Keratinocyte (primary cell): ENCODE measurements at regions not wholly inside any gene's neighbourhood (a gene's known extent, or its start where the extent isn't known, plus 50 kb on each side); places are given as distances from the start of the nearest gene placed in this dataset.

ENCODE experiments used
- DNase-seq: peaks from one replicate; pipeline ENCODE4 v3.0.0-alpha.2; 2011; ENCODE audit warnings: low read depth, missing footprints, low spot score
- FAIRE-seq: peaks from 2 replicates; lab custom pipeline; 2011; peaks lifted over from hg19 to GRCh38; lab: Jason Lieb, UNC
- H2AFZ ChIP-seq: 2 replicates; pipeline ENCODE4 v1.6.0; 2012; ENCODE audit warnings: low read length, control low read depth, inconsistent platforms; ENCODE audit not compliant: control insufficient read depth
- H3K27ac ChIP-seq: 2 replicates; pipeline ENCODE4 v1.5.1; 2011; ENCODE audit warnings: low read length; ENCODE audit not compliant: control insufficient read depth, insufficient read depth
- H3K27me3 ChIP-seq: 3 replicates; pipeline ENCODE4 v1.6.0; 2011; ENCODE audit warnings: low read length; ENCODE audit not compliant: control insufficient read depth, insufficient read depth; ENCODE audit errors: extremely low read depth
- H3K36me3 ChIP-seq, 2 experiments: 2 replicates in 1 of 2; 3 replicates in 1 of 2; pipeline ENCODE4 v1.5.1; 2011; ENCODE audit warnings: low read length in 2 of 2, mild to moderate bottlenecking in 1 of 2; ENCODE audit not compliant: control insufficient read depth in 2 of 2, insufficient read depth in 2 of 2; ENCODE audit errors: extremely low read depth in 1 of 2
- H3K4me1 ChIP-seq: 3 replicates; pipeline ENCODE4 v1.5.1; 2011; ENCODE audit warnings: low read length; ENCODE audit not compliant: control insufficient read depth, insufficient read depth; ENCODE audit errors: extremely low read depth
- H3K4me2 ChIP-seq: 3 replicates; pipeline ENCODE4 v1.6.0; 2011; ENCODE audit warnings: low read depth, low read length; ENCODE audit not compliant: control insufficient read depth, insufficient read depth; ENCODE audit errors: extremely low read depth
- H3K4me3 ChIP-seq, 3 experiments: fragments of 200-600 bp in 1 of 3; sonication (generic) in 1 of 3; 2 replicates in 2 of 3; 3 replicates in 1 of 3; pipeline ENCODE4 v1.5.1; 2011 to 2016; ENCODE audit warnings: low read length in 3 of 3, mild to moderate bottlenecking in 3 of 3, control low read depth in 2 of 3, inconsistent platforms in 1 of 3, low read depth in 1 of 3, mixed read lengths in 1 of 3, mixed run types in 1 of 3, moderate library complexity in 1 of 3; ENCODE audit not compliant: control insufficient read depth in 2 of 3, insufficient read depth in 2 of 3; ENCODE audit errors: extremely low read depth in 1 of 3
- H3K79me2 ChIP-seq: 2 replicates; pipeline ENCODE4 v1.6.0; 2012; ENCODE audit warnings: low read length; ENCODE audit not compliant: control insufficient read depth, insufficient read depth
- H3K9ac ChIP-seq: 3 replicates; pipeline ENCODE4 v1.6.0; 2011; ENCODE audit warnings: low read length; ENCODE audit not compliant: control insufficient read depth, insufficient read depth; ENCODE audit errors: extremely low read depth
- H3K9me1 ChIP-seq: 3 replicates; pipeline ENCODE4 v1.6.0; 2011; ENCODE audit warnings: low read length; ENCODE audit not compliant: control insufficient read depth, insufficient read depth; ENCODE audit errors: extremely low read depth
- H3K9me3 ChIP-seq: 2 replicates; pipeline ENCODE4 v1.5.1; 2012; ENCODE audit warnings: low read depth, low read length; ENCODE audit not compliant: control insufficient read depth
- H4K20me1 ChIP-seq: 3 replicates; pipeline ENCODE4 v1.6.0; 2011; ENCODE audit warnings: low read length; ENCODE audit not compliant: control insufficient read depth, insufficient read depth; ENCODE audit errors: extremely low read depth
- EZH2 ChIP-seq: IDR thresholded peaks from one replicate; pipeline ENCODE4 v1.6.1; 2012; ENCODE audit warnings: inconsistent platforms, mild to moderate bottlenecking, low read length, moderate library complexity
- dilution Hi-C: fragments of 300-500 bp; cut with MboI; formaldehyde crosslinking; loops from one replicate; pipeline ENCODE4 v1.7.0; 2020; ENCODE audit warnings: low sequenced_read_pairs; ENCODE audit not compliant: extremely low pct_ligation_motif_present
- TF ChIP-seq, protein P1 (sequence below), 3 experiments: IDR thresholded peaks in 1 of 3; conservative IDR thresholded peaks in 1 of 3; optimal IDR thresholded peaks in 1 of 3; 2 replicates in 2 of 3; 3 replicates in 1 of 3; pipeline versions ENCODE3 to v1.5.1; 2011; ENCODE audit warnings: low read length in 3 of 3, mild to moderate bottlenecking in 3 of 3, moderate library complexity in 2 of 3, control low read depth in 1 of 3, inconsistent platforms in 1 of 3; ENCODE audit not compliant: insufficient read depth in 2 of 3; ENCODE audit errors: extremely low read depth in 1 of 3

DNA sequence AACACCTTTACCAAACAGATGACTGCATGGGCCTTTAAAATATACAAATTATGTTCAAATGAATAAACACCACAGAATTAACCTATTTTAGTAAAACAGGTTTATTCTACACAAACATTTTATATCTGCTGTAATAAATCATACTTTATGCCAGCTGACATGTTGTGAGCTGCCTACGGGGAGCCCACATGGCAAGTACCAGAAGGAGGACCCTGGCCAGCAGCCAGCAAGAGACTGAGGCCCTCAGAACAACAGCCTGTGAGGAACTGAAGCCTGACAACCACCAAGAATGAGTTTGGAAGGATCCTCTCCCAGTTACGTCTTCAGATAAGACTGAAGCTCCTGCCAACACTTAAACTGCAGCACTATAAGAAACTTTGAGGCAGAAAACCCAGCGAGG is 377.0 kb downstream of the PDGFC start:
- TF ChIP-seq EZH2 = no peak
- TF ChIP-seq, protein P1, sequence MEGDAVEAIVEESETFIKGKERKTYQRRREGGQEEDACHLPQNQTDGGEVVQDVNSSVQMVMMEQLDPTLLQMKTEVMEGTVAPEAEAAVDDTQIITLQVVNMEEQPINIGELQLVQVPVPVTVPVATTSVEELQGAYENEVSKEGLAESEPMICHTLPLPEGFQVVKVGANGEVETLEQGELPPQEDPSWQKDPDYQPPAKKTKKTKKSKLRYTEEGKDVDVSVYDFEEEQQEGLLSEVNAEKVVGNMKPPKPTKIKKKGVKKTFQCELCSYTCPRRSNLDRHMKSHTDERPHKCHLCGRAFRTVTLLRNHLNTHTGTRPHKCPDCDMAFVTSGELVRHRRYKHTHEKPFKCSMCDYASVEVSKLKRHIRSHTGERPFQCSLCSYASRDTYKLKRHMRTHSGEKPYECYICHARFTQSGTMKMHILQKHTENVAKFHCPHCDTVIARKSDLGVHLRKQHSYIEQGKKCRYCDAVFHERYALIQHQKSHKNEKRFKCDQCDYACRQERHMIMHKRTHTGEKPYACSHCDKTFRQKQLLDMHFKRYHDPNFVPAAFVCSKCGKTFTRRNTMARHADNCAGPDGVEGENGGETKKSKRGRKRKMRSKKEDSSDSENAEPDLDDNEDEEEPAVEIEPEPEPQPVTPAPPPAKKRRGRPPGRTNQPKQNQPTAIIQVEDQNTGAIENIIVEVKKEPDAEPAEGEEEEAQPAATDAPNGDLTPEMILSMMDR (optimal IDR thresholded peaks at IDR 0.05 in 1 of 3, IDR thresholded peaks at IDR 0.05 in 1 of 3, conservative IDR thresholded peaks at IDR 0.05 in 1 of 3; ENCODE audit: extremely low read depth in 1 of 3, insufficient read depth in 2 of 3, low read length in 3 of 3) = no peak
- dilution Hi-C loops = no loop called here
- H4K20me1 ChIP-seq = no peaks in the 10 kb centered on the region
- FAIRE-seq (no peak), DNase-seq (no peak)
- H3K36me3 ChIP-seq = no peaks in the 10 kb centered on the region
- no peak overlapping the region for H3K4me3 ChIP-seq
- H3K4me2 ChIP-seq = peak overlapping the region; percentile 30
- no peaks in the 10 kb centered on the region for H3K79me2 ChIP-seq
- H3K4me1 ChIP-seq = peaks cover 8% of the 10 kb centered on the region
- H3K27me3 ChIP-seq = no peaks in the 10 kb centered on the region
- H3K9ac ChIP-seq = no peak overlapping the region
- peak overlapping the region; percentile 8 for H2AFZ ChIP-seq
- no peaks in the 10 kb centered on the region for H3K9me3 ChIP-seq
- H3K9me1 ChIP-seq = no peaks in the 10 kb centered on the region
- no peak overlapping the region for H3K27ac ChIP-seq

DNA sequence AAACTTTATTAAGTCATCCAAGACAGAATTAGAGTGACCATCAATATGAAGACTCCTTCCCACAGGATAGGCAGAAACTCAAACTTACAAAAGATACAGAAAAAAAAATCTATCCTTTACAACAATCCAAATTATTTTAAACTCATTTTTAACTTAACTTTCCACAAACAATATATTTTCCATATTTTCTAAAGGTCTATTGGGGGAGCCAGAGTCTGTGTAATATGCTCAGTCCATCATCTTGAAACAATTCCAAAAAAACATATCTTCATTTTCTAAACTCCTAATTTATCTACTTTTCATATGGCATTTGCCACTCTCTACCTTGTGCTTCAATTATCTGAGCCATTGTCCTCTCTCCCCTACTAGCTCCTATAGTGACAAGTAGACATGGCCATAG is 378.1 kb downstream of the PDGFC start:
- peaks cover 8% of the 10 kb centered on the region for H3K4me1 ChIP-seq
- no peak overlapping the region for H3K4me3 ChIP-seq
- no peak for FAIRE-seq
- H2AFZ ChIP-seq = no peak overlapping the region
- TF ChIP-seq EZH2 = no peak
- TF ChIP-seq, protein P1 (optimal IDR thresholded peaks at IDR 0.05 in 1 of 3, IDR thresholded peaks at IDR 0.05 in 1 of 3, conservative IDR thresholded peaks at IDR 0.05 in 1 of 3; ENCODE audit: extremely low read depth in 1 of 3, insufficient read depth in 2 of 3, low read length in 3 of 3) = no peak
- no peaks in the 10 kb centered on the region for H3K9me3 ChIP-seq
- H3K9me1 ChIP-seq = no peaks in the 10 kb centered on the region
- no peaks in the 10 kb centered on the region for H3K79me2 ChIP-seq
- H4K20me1 ChIP-seq = no peaks in the 10 kb centered on the region
- H3K27ac ChIP-seq = no peak overlapping the region
- no peaks in the 10 kb centered on the region for H3K36me3 ChIP-seq
- no peaks in the 10 kb centered on the region for H3K27me3 ChIP-seq
- no peak overlapping the region for H3K4me2 ChIP-seq
- no peak overlapping the region for H3K9ac ChIP-seq
- DNase-seq = no peak
- dilution Hi-C loops = no loop called here
